ENCODE measurements at regions not wholly inside any gene's neighbourhood (a gene's known extent, or its start where the extent isn't known, plus 50 kb on each side); places are given as distances from the start of the nearest gene placed in this dataset.
"Not testable (repeated sequence)": the region's sequence is repeated elsewhere in the genome, so short reads cannot be mapped to it uniquely, and the experiment has no call there.

- 85% methylated on average over 2 of the region's 2 CpGs for WGBS
These were observed 503.7 kb upstream of the C16orf82 start for GRCh38 chr16:26563018-26563417.

DNA sequence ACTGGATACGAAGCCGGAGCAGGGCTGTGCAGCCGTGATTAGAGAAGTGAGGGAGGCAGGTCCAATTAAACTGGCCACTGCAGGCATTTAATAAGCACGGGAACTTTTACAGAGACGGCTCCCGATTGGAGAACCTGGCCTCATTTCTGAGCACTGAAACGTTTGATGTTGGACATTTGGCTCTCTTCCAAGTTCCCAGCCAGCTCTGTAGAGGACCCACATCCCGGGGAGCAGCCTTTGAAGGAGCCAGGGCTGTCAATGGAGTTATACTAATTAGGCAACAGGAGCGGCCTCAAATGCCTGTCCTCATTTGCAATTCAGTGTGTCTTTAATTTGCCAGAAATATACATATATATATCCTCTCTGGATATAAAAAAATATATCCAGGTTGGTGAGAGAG is 499.4 kb upstream of the C16orf82 start:
- H3K27ac ChIP-seq (ENCODE audit: low read depth), result no peak overlapping the region
- no peaks in the 10 kb centered on the region for H3K4me1 ChIP-seq (ENCODE audit: insufficient read depth)
- DNase-seq (ENCODE audit: extremely low spot score), result no peak
- 51% methylated on average over 9 of the region's 9 CpGs for WGBS
- no peaks in the 10 kb centered on the region for H3K36me3 ChIP-seq (ENCODE audit: insufficient read depth)
- no peak overlapping the region for H3K4me3 ChIP-seq (ENCODE audit: low read depth, low read length)

More at GRCh38 chr16:26563018-26563417, 503.7 kb upstream of the C16orf82 start:
- no peak overlapping the region for H3K27ac ChIP-seq (ENCODE audit: low read depth)
- H3K36me3 ChIP-seq (ENCODE audit: insufficient read depth), result no peaks in the 10 kb centered on the region
- H3K4me1 ChIP-seq (ENCODE audit: insufficient read depth), result no peaks in the 10 kb centered on the region
- DNase-seq (ENCODE audit: extremely low spot score), result no peak
- H3K4me3 ChIP-seq (ENCODE audit: low read depth, low read length), result no peak overlapping the region

- Histone ChIP-seq H3K27ac (ENCODE audit: low read depth) (no peak overlapping the region), H3K4me1 (ENCODE audit: insufficient read depth) (no peaks in the 10 kb centered on the region), H3K36me3 (ENCODE audit: insufficient read depth) (no peaks in the 10 kb centered on the region), H3K4me3 (ENCODE audit: low read depth, low read length) (no peak overlapping the region)
- no peak for DNase-seq (ENCODE audit: extremely low spot score)
These were observed 496.9 kb upstream of the C16orf82 start for GRCh38 chr16:26569793-26570192.

DNA sequence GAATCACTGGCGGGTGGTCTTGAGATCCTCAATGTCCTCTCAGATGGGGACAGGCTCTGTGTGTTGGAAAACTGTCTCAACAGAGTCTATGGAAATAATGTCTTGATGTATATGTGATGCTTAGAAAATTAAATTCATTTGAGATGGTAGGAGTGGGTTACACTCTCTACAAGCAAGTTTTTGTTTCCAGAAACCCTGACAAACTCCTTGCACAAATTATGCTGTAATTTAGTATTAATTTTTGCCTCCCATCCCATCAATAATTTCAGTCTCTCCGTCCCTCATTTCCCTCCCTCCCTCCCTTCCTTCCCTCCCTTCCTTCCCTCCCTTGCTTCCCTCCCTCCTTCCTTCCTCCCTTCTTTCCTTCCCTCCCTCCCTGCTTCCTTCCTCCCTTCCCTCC is 488.0 kb upstream of the C16orf82 start:
- H3K36me3 ChIP-seq (ENCODE audit: insufficient read depth), result no peaks in the 10 kb centered on the region
- H3K4me3 ChIP-seq (ENCODE audit: low read depth, low read length), result no peak overlapping the region
- WGBS, result 80% methylated on average over 2 of the region's 2 CpGs
- no peaks in the 10 kb centered on the region for H3K4me1 ChIP-seq (ENCODE audit: insufficient read depth)
- no peak overlapping the region for H3K27ac ChIP-seq (ENCODE audit: low read depth)
- no peak for DNase-seq (ENCODE audit: extremely low spot score)

DNA sequence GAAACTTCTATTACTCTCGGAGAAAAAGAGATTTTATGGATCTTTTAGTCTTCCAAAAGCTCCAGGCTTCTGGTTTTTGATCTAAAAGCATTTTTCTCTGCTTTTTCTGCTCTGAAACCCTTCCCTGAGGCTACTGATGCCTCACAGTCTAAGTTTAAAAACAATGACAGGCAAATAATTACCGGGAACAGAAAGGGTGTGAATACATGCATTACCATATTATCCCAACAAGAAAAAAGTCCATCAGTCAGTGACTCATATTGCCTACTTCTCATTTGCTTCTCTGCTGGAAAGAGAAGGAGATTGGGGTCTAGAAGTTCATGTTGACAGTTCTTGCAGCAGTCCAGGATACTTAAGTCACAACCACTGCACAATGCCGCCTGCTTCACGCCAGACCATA is 482.9 kb upstream of the C16orf82 start:
- Histone ChIP-seq H3K36me3 (ENCODE audit: insufficient read depth) (no peaks in the 10 kb centered on the region), H3K4me1 (ENCODE audit: insufficient read depth) (no peaks in the 10 kb centered on the region), H3K27ac (ENCODE audit: low read depth) (no peak overlapping the region), H3K4me3 (ENCODE audit: low read depth, low read length) (no peak overlapping the region)
- WGBS, result 75% methylated on average over 4 of the region's 4 CpGs
- no peak for DNase-seq (ENCODE audit: extremely low spot score)

DNA sequence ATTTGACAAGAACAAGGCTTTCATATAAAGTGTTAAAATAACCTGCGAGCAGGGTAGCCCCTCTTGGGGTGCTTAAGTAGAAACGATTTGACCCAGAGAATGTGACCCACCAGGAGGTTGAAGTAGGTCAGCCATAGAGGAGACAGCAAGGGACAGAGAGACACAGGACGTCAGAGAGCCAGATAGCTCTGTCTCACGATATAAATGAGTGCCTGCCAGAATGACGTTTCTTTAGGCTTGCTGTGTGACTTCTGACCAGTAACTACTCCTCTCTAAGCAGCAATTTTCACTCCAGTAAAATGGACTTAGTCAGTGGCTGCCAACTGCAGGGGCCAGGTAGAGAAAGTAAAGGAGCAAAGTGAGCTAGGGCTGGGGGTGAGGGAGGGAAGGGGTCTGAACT is 473.0 kb upstream of the C16orf82 start:
- H3K36me3 ChIP-seq (ENCODE audit: insufficient read depth), result no peaks in the 10 kb centered on the region
- no peak overlapping the region for H3K4me3 ChIP-seq (ENCODE audit: low read depth, low read length)
- WGBS, result 39% methylated on average over 5 of the region's 5 CpGs
- H3K4me1 ChIP-seq (ENCODE audit: insufficient read depth), result no peaks in the 10 kb centered on the region
- DNase-seq (ENCODE audit: extremely low spot score), result no peak
- H3K27ac ChIP-seq (ENCODE audit: low read depth), result no peak overlapping the region

GRCh38 chr16:26594666-26595065 is 472.1 kb upstream of the C16orf82 start:
- Histone ChIP-seq H3K4me3 (ENCODE audit: low read depth, low read length) (no peak overlapping the region), H3K4me1 (ENCODE audit: insufficient read depth) (no peaks in the 10 kb centered on the region), H3K27ac (ENCODE audit: low read depth) (no peak overlapping the region), H3K36me3 (ENCODE audit: insufficient read depth) (no peaks in the 10 kb centered on the region)
- 25% methylated on average over 5 of the region's 5 CpGs for WGBS
- no peak for DNase-seq (ENCODE audit: extremely low spot score)

GRCh38 chr16:26595199-26595598 is 471.5 kb upstream of the C16orf82 start:
- no peak for DNase-seq (ENCODE audit: extremely low spot score)
- WGBS, result 88% methylated on average over 4 of the region's 4 CpGs
- Histone ChIP-seq H3K36me3 (ENCODE audit: insufficient read depth) (no peaks in the 10 kb centered on the region), H3K4me1 (ENCODE audit: insufficient read depth) (no peaks in the 10 kb centered on the region), H3K27ac (ENCODE audit: low read depth) (no peak overlapping the region), H3K4me3 (ENCODE audit: low read depth, low read length) (no peak overlapping the region)

DNA sequence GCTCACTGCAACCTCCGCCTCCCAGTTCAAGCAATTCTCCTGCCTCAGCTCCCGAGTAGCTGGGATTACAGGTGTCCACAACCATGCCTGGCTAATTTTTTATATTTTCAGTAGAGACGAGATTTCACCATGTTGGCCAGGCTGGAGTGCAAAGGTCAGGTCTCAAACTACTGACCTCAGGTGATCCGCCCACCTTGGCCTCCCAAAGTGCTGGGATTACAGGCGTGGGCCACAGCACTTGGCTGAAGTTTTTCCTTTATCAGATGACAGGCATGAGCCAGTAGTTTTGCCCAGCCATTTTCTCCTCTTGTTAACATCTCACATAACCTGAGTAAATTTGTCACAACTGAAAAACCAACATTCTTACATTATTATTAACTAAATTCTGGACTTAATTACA is 470.7 kb upstream of the C16orf82 start:
- 76% methylated on average over 5 of the region's 5 CpGs for WGBS

DNA sequence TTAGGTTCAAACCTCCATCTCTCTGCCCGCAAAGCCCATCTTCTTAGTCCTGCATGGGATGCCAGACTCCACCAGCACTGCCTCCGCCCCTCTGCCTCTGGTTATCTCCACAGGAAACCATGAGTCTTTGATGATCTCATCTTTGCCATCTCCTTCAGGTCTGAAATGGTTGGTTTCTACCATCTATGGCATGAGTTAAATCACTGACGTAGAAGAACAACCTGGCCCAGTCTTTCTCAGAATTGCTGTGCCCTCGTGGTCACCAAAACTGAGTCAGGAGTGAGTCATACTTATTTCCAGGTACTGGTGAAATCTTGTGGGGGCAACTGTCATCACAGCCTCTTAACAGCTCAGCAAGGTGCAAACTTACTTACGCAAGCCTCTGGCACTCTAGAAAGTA is 468.7 kb upstream of the C16orf82 start:
- Histone ChIP-seq H3K36me3 (ENCODE audit: insufficient read depth) (no peaks in the 10 kb centered on the region), H3K4me3 (ENCODE audit: low read depth, low read length) (no peak overlapping the region), H3K4me1 (ENCODE audit: insufficient read depth) (no peaks in the 10 kb centered on the region), H3K27ac (ENCODE audit: low read depth) (no peak overlapping the region)
- 75% methylated on average over 5 of the region's 5 CpGs for WGBS
- no peak for DNase-seq (ENCODE audit: extremely low spot score)

More for the DNA sequence above, 470.7 kb upstream of the C16orf82 start:
- H3K4me3 ChIP-seq (ENCODE audit: low read depth, low read length); H3K36me3 ChIP-seq (ENCODE audit: insufficient read depth); H3K27ac ChIP-seq (ENCODE audit: low read depth); H3K4me1 ChIP-seq (ENCODE audit: insufficient read depth); DNase-seq (ENCODE audit: extremely low spot score): not testable (repeated sequence)

DNA sequence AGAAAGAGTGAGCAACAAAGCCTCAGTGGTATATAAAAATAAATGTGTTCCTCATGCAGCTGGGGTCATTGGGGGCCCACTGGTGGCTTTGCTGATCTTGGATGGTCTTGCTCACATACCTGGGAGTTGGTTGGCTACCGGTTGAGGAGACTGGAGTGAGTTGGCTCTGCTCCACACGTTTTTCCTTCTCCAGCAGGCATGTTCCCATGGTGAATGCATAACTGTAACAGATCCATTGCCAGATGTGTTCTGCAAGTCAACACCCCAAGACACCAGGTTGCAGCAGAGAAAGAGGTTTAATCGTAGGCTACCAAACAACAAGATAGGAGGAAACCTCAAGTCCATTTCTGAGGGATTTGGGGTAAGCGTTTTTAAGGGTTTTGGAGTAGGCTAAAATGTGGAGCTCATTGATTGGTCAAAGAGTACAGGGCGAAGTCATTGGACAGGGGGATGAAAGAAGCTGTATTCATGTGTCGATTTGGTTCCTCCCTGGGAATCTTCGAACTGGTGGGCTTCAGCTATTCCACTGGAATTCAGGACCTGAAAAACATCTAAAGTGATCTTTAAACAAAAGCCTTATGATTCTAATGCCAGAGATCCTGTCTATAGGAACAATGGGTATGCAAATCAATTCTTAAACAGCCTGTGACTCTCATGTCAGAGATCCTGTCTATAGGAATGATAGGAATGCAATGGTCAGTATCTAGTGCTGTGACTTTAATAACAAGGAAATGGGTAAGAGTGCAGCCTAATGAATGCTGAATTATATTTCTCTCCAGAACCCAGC is 467.5 kb upstream of the C16orf82 start:
- Histone ChIP-seq H3K27ac (ENCODE audit: low read depth) (no peak overlapping the region), H3K4me1 (ENCODE audit: insufficient read depth) (no peaks in the 10 kb centered on the region), H3K36me3 (ENCODE audit: insufficient read depth) (no peaks in the 10 kb centered on the region), H3K4me3 (ENCODE audit: low read depth, low read length) (no peak overlapping the region)
- DNase-seq (ENCODE audit: extremely low spot score), result no peak
- WGBS, result 55% methylated on average over 7 of the region's 7 CpGs

- 53% methylated on average over 2 of the region's 2 CpGs for WGBS
- Histone ChIP-seq H3K4me3 (ENCODE audit: low read depth, low read length) (no peak overlapping the region), H3K27ac (ENCODE audit: low read depth) (no peak overlapping the region), H3K4me1 (ENCODE audit: insufficient read depth) (no peaks in the 10 kb centered on the region), H3K36me3 (ENCODE audit: insufficient read depth) (no peaks in the 10 kb centered on the region)
- DNase-seq (ENCODE audit: extremely low spot score), result no peak
These were observed 467.0 kb upstream of the C16orf82 start for GRCh38 chr16:26599785-26600104.

GRCh38 chr16:26601335-26601734 is 465.4 kb upstream of the C16orf82 start:
- 21% methylated on average over 1 of the region's 1 CpG for WGBS
- H3K4me1 ChIP-seq (ENCODE audit: insufficient read depth), result no peaks in the 10 kb centered on the region
- H3K27ac ChIP-seq (ENCODE audit: low read depth), result no peak overlapping the region
- DNase-seq (ENCODE audit: extremely low spot score), result no peak
- no peak overlapping the region for H3K4me3 ChIP-seq (ENCODE audit: low read depth, low read length)
- H3K36me3 ChIP-seq (ENCODE audit: insufficient read depth), result no peaks in the 10 kb centered on the region

- Histone ChIP-seq H3K4me1 (ENCODE audit: insufficient read depth) (no peaks in the 10 kb centered on the region), H3K36me3 (ENCODE audit: insufficient read depth) (no peaks in the 10 kb centered on the region)
These were observed 461.0 kb upstream of the C16orf82 start for GRCh38 chr16:26605626-26606271.

More at GRCh38 chr16:26605626-26606271, 461.0 kb upstream of the C16orf82 start:
- WGBS, result 71% methylated on average over 13 of the region's 13 CpGs
- Histone ChIP-seq H3K4me3 (ENCODE audit: low read depth, low read length) (no peak overlapping the region), H3K27ac (ENCODE audit: low read depth) (no peak overlapping the region)
- DNase-seq (ENCODE audit: extremely low spot score), result no peak
